IMR-90 (cell line): ENCODE measurements at regions not wholly inside any gene's neighbourhood (a gene's known extent, or its start where the extent isn't known, plus 50 kb on each side); places are given as distances from the start of the nearest gene placed in this dataset.

ENCODE experiments used
- ATAC-seq: fragments of 200-7000 bp; cut with Tn5 transposase; 2 replicates; pipeline ENCODE4 v1.9.1; 2020; ENCODE audit warnings: low read depth, mild to moderate bottlenecking, moderate library complexity
- BruUV-seq: library from RNA; stranded (reverse); fragments of 400-500 nt; replicated peaks from 2 replicates; lab custom pipeline; 2021; lab: Mats Ljungman, UMichigan
- CTCF ChIA-PET: fragments of 300-600 bp; formaldehyde crosslinking; extraction: SDS; loops from one replicate; lab custom pipeline; 2021; ENCODE audit warnings: antibody characterized with exemption; lab: Yijun Ruan, JAX
- POLR2A ChIA-PET: fragments of 300-600 bp; sonication (Branson Sonifier 250); formaldehyde crosslinking; loops from one replicate; lab custom pipeline; 2022; ENCODE audit warnings: antibody characterized with exemption; ENCODE audit not compliant: unreplicated experiment; lab: Charles Lee
- DNase-seq: peaks from one replicate; pipeline ENCODE4 v3.0.0; 2013
- H2AFZ ChIP-seq: replicated peaks from 2 replicates; pipeline ENCODE3; 2013; ENCODE audit warnings: low read length, mild to moderate bottlenecking; ENCODE audit not compliant: poor library complexity
- H2AK5ac ChIP-seq: 2 replicates; pipeline ENCODE4 v1.6.1; 2013; ENCODE audit warnings: low read depth, low read length, inconsistent platforms
- H2AK9ac ChIP-seq: replicated peaks from 2 replicates; pipeline ENCODE3; 2013; ENCODE audit warnings: mild to moderate bottlenecking, low read depth, low read length, moderate library complexity; ENCODE audit not compliant: poor library complexity
- H2BK120ac ChIP-seq: 2 replicates; pipeline ENCODE4 v1.6.1; 2013; ENCODE audit warnings: low read depth, low read length, inconsistent platforms
- H2BK15ac ChIP-seq: 3 replicates; pipeline ENCODE4 v1.6.1; 2013; ENCODE audit warnings: low read depth, low read length, inconsistent platforms
- H2BK20ac ChIP-seq: 2 replicates; pipeline ENCODE4 v1.6.1; 2013; ENCODE audit warnings: low read depth, mild to moderate bottlenecking, inconsistent platforms, low read length, moderate library complexity
- H2BK5ac ChIP-seq: 2 replicates; pipeline ENCODE4 v1.6.1; 2013; ENCODE audit warnings: mild to moderate bottlenecking, low read depth, low read length, inconsistent platforms; ENCODE audit not compliant: poor library complexity, severe bottlenecking
- H3K14ac ChIP-seq: replicated peaks from 2 replicates; pipeline ENCODE4 v1.6.1; 2013; ENCODE audit warnings: low read depth, low read length, inconsistent platforms
- H3K18ac ChIP-seq: 2 replicates; pipeline ENCODE4 v1.6.1; 2013; ENCODE audit warnings: low read depth, low read length, control low read depth
- H3K23ac ChIP-seq: 2 replicates; pipeline ENCODE4 v1.6.1; 2013; ENCODE audit warnings: low read depth, low read length, inconsistent platforms
- H3K27ac ChIP-seq: 2 replicates; pipeline ENCODE4 v1.5.1; 2013; ENCODE audit warnings: mild to moderate bottlenecking, control low read depth, low read length; ENCODE audit not compliant: insufficient read depth
- H3K27me3 ChIP-seq: 2 replicates; pipeline ENCODE4 v1.6.1; 2013; ENCODE audit warnings: low read length; ENCODE audit not compliant: control insufficient read depth, insufficient read depth
- H3K36me3 ChIP-seq: 2 replicates; pipeline ENCODE4 v1.6.1; 2013; ENCODE audit warnings: low read length, mixed read lengths; ENCODE audit not compliant: control insufficient read depth, insufficient read depth
- H3K4ac ChIP-seq: 2 replicates; pipeline ENCODE4 v1.6.1; 2013; ENCODE audit warnings: low read depth, low read length, inconsistent platforms
- H3K4me1 ChIP-seq: 2 replicates; pipeline ENCODE4 v1.6.1; 2013; ENCODE audit warnings: low read length, mixed read lengths; ENCODE audit not compliant: control insufficient read depth, insufficient read depth
- H3K4me2 ChIP-seq: 2 replicates; pipeline ENCODE4 v1.6.1; 2013; ENCODE audit warnings: low read depth, mild to moderate bottlenecking, control low read depth, low read length, moderate library complexity
- H3K4me3 ChIP-seq: 2 replicates; pipeline ENCODE4 v1.5.1; 2013; ENCODE audit warnings: low read depth, mild to moderate bottlenecking, control low read depth, low read length, moderate library complexity; ENCODE audit not compliant: insufficient read depth
- H3K56ac ChIP-seq: 2 replicates; pipeline ENCODE4 v1.6.1; 2013; ENCODE audit warnings: low read length, inconsistent platforms; ENCODE audit not compliant: insufficient read depth; ENCODE audit errors: extremely low read depth
- H3K79me1 ChIP-seq, 2 experiments: 2 replicates each; pipeline ENCODE4 v1.6.1; 2013; ENCODE audit warnings: low read length in 2 of 2, inconsistent platforms in 1 of 2, low read depth in 1 of 2
- H3K9ac ChIP-seq: 2 replicates; pipeline ENCODE4 v1.6.1; 2013; ENCODE audit warnings: low read depth, low read length, control low read depth
- H3K9me1 ChIP-seq: 2 replicates; pipeline ENCODE4 v1.6.1; 2013; ENCODE audit warnings: low read length, inconsistent platforms; ENCODE audit not compliant: insufficient read depth
- H3K9me3 ChIP-seq: 2 replicates; pipeline ENCODE4 v1.6.1; 2013; ENCODE audit warnings: low read length; ENCODE audit not compliant: control insufficient read depth, insufficient read depth
- H4K20me1 ChIP-seq: 2 replicates; pipeline ENCODE4 v1.6.1; 2013; ENCODE audit warnings: low read length, inconsistent platforms; ENCODE audit not compliant: insufficient read depth
- H4K5ac ChIP-seq: 2 replicates; pipeline ENCODE4 v1.6.1; 2013; ENCODE audit warnings: mild to moderate bottlenecking, low read depth, low read length, control low read depth
- H4K8ac ChIP-seq, 2 experiments: 2 replicates each; pipeline ENCODE4 v1.6.1; 2013; ENCODE audit warnings: low read depth in 2 of 2, low read length in 2 of 2, control low read depth in 1 of 2, inconsistent platforms in 1 of 2
- H4K91ac ChIP-seq: 2 replicates; pipeline ENCODE4 v1.6.1; 2013; ENCODE audit warnings: low read depth, low read length, inconsistent platforms; ENCODE audit not compliant: insufficient read depth
- BHLHE40 ChIP-seq: fragments of 150-350 bp; IDR thresholded peaks from 2 replicates; pipeline ENCODE4 v1.6.1; 2016; ENCODE audit warnings: mild to moderate bottlenecking, low read depth, low read length
- CEBPB ChIP-seq: IDR thresholded peaks from 2 replicates; pipeline ENCODE4 v1.6.1; 2012; ENCODE audit warnings: low read depth, low read length, improper control_type of control experiment
- CHD1 ChIP-seq: IDR thresholded peaks from 2 replicates; pipeline ENCODE4 v1.6.1; 2012; ENCODE audit warnings: low read depth, low read length, improper control_type of control experiment
- FOS ChIP-seq: fragments of 150-350 bp; IDR thresholded peaks from 2 replicates; pipeline ENCODE4 v1.6.1; 2016; ENCODE audit warnings: low read depth, low read length
- MAFK ChIP-seq: IDR thresholded peaks from 2 replicates; pipeline ENCODE4 v1.6.1; 2012; ENCODE audit warnings: low read depth, low read length, improper control_type of control experiment
- MAZ ChIP-seq: IDR thresholded peaks from 2 replicates; pipeline ENCODE4 v1.6.1; 2012; ENCODE audit warnings: low read depth, mild to moderate bottlenecking, low read length, improper control_type of control experiment, moderate library complexity, borderline replicate concordance
- MXI1 ChIP-seq: IDR thresholded peaks from 2 replicates; pipeline ENCODE4 v1.6.1; 2012; ENCODE audit warnings: low read depth, mild to moderate bottlenecking, low read length, moderate library complexity, borderline replicate concordance
- NFE2L2 ChIP-seq: fragments of 150-350 bp; IDR thresholded peaks from 2 replicates; pipeline ENCODE4 v1.6.1; 2016; ENCODE audit warnings: low read depth, mild to moderate bottlenecking, low read length
- POLR2A ChIP-seq: IDR thresholded peaks from 2 replicates; pipeline ENCODE4 v1.6.1; 2012; ENCODE audit warnings: mild to moderate bottlenecking, low read depth, low read length
- RAD21 ChIP-seq: IDR thresholded peaks from 2 replicates; pipeline ENCODE4 v1.6.1; 2012; ENCODE audit warnings: low read length, improper control_type of control experiment
- RCOR1 ChIP-seq: IDR thresholded peaks from 2 replicates; pipeline ENCODE4 v1.6.1; 2012; ENCODE audit warnings: mild to moderate bottlenecking, low read length, improper control_type of control experiment; ENCODE audit not compliant: insufficient replicate concordance
- RFX5 ChIP-seq: IDR thresholded peaks from 2 replicates; pipeline ENCODE4 v1.8.0; 2012; ENCODE audit warnings: low read depth, mild to moderate bottlenecking, low read length, moderate library complexity
- SMC3 ChIP-seq: fragments of 150-350 bp; IDR thresholded peaks from 2 replicates; pipeline ENCODE4 v1.6.1; 2016; ENCODE audit warnings: low read depth, mild to moderate bottlenecking, antibody characterized with exemption, low read length, moderate library complexity
- WGBS, 2 experiments: methylation state at CpG; one replicate each; pipeline versions ENCODE4 v1.1.5 to v1.1.7; 2013; ENCODE audit warnings: missing lambda C conversion rate in 2 of 2; ENCODE audit not compliant: insufficient read length in 1 of 2; ENCODE audit errors: extremely low coverage in 2 of 2; 5-methylcytosine and 5-hydroxymethylcytosine counted together
- dilution Hi-C: fragments of 300-500 bp; cut with HindIII; formaldehyde crosslinking; loops from one replicate; pipeline ENCODE4 v1.14.3; 2018; ENCODE audit warnings: low sequenced_read_pairs; ENCODE audit not compliant: unreplicated experiment
- in situ Hi-C: fragments of 300-500 bp; cut with MboI; formaldehyde crosslinking; loops from 3 replicates; pipeline ENCODE4 v1.14.3; 2019; ENCODE audit warnings: low sequenced_read_pairs, inconsistent platforms, mixed read lengths
- intact Hi-C: fragments of 100-400 bp; cut with micrococcal nuclease; formaldehyde crosslinking; loops from 2 replicates; pipeline ENCODE4 v1.10.0; 2022
- TF ChIP-seq, protein P1 (sequence below): conservative IDR thresholded peaks from 2 replicates; pipeline ENCODE4 v1.5.1; 2012; ENCODE audit warnings: mild to moderate bottlenecking, low read depth, low read length, improper control_type of control experiment
- TF ChIP-seq, protein P2 (sequence below): fragments of 150-350 bp; IDR thresholded peaks from 2 replicates; pipeline ENCODE4 v1.6.1; 2016; ENCODE audit warnings: low read depth, mild to moderate bottlenecking, low read length, moderate library complexity, borderline replicate concordance
- TF ChIP-seq, protein P3 (sequence below): fragments of 150-350 bp; IDR thresholded peaks from 2 replicates; pipeline ENCODE4 v1.6.1; 2017; ENCODE audit warnings: mild to moderate bottlenecking, antibody characterized with exemption, low read length, low read depth

DNA sequence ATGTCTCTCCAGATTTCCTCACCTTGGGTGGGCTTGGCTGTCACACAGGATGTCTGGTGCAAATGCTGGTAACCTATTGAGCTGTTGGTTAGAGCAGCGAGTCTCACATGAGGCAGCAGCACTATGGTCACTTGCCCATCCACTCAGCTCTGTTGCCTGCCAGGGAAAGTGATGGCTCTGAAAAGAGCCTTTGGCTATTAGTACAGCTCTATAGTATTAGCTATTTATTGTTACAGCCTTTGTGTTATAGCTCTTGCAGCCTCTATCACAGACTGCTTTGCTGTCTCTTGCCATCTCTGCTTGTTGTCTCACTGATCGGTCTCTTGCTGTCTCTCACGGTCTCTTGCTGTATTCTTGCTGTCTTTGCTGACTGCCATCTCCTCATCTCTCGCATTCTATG lies 114.3 kb downstream of the MFSD1 start:
- dilution Hi-C loops (no loop called here), intact Hi-C loops (no loop called here), in situ Hi-C loops (no loop called here)
- Histone ChIP-seq H2AK9ac (no peak overlapping the region), H3K36me3 (no peaks in the 10 kb centered on the region), H2AFZ (no peak overlapping the region), H3K27me3 (no peaks in the 10 kb centered on the region), H3K4me2 (no peak overlapping the region), H2BK120ac (no peak overlapping the region), H4K20me1 (no peaks in the 10 kb centered on the region), H3K79me1 (no peaks in the 10 kb centered on the region), H3K56ac (no peak overlapping the region), H3K4me1 (no peaks in the 10 kb centered on the region), H3K4ac (no peak overlapping the region), H2AK5ac (no peak overlapping the region), H3K14ac (no peak overlapping the region), H4K5ac (no peak overlapping the region), H4K91ac (no peak overlapping the region), H3K9me1 (no peaks in the 10 kb centered on the region), H4K8ac (no peak overlapping the region), H2BK15ac (no peak overlapping the region), H3K18ac (no peak overlapping the region), H3K9me3 (no peaks in the 10 kb centered on the region), H3K23ac (no peak overlapping the region), H2BK20ac (no peak overlapping the region), H3K27ac (no peak overlapping the region), H3K9ac (no peak overlapping the region), H3K4me3 (no peak overlapping the region), H2BK5ac (no peak overlapping the region)
- no peak for TF ChIP-seq CHD1
- TF ChIP-seq POLR2A, result no peak
- TF ChIP-seq NFE2L2, result no peak
- TF ChIP-seq SMC3, result no peak
- no peak for TF ChIP-seq MAFK
- no peak for TF ChIP-seq CEBPB
- TF ChIP-seq RFX5, result no peak
- TF ChIP-seq, protein P1, sequence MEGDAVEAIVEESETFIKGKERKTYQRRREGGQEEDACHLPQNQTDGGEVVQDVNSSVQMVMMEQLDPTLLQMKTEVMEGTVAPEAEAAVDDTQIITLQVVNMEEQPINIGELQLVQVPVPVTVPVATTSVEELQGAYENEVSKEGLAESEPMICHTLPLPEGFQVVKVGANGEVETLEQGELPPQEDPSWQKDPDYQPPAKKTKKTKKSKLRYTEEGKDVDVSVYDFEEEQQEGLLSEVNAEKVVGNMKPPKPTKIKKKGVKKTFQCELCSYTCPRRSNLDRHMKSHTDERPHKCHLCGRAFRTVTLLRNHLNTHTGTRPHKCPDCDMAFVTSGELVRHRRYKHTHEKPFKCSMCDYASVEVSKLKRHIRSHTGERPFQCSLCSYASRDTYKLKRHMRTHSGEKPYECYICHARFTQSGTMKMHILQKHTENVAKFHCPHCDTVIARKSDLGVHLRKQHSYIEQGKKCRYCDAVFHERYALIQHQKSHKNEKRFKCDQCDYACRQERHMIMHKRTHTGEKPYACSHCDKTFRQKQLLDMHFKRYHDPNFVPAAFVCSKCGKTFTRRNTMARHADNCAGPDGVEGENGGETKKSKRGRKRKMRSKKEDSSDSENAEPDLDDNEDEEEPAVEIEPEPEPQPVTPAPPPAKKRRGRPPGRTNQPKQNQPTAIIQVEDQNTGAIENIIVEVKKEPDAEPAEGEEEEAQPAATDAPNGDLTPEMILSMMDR, result no peak
- no peak for TF ChIP-seq BHLHE40
- TF ChIP-seq MAZ, result no peak
- no peak for TF ChIP-seq FOS
- TF ChIP-seq, protein P2, sequence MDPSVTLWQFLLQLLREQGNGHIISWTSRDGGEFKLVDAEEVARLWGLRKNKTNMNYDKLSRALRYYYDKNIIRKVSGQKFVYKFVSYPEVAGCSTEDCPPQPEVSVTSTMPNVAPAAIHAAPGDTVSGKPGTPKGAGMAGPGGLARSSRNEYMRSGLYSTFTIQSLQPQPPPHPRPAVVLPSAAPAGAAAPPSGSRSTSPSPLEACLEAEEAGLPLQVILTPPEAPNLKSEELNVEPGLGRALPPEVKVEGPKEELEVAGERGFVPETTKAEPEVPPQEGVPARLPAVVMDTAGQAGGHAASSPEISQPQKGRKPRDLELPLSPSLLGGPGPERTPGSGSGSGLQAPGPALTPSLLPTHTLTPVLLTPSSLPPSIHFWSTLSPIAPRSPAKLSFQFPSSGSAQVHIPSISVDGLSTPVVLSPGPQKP, result no peak
- TF ChIP-seq RCOR1, result no peak
- no peak for TF ChIP-seq RAD21
- TF ChIP-seq MXI1, result no peak
- TF ChIP-seq, protein P3, sequence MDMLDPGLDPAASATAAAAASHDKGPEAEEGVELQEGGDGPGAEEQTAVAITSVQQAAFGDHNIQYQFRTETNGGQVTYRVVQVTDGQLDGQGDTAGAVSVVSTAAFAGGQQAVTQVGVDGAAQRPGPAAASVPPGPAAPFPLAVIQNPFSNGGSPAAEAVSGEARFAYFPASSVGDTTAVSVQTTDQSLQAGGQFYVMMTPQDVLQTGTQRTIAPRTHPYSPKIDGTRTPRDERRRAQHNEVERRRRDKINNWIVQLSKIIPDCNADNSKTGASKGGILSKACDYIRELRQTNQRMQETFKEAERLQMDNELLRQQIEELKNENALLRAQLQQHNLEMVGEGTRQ, result no peak
- 63% methylated on average over 2 of the region's 4 CpGs; no CpG with 5 or more reads in 1 of the 2 experiments for WGBS, 2 experiments
- CTCF ChIA-PET, result no interaction called here
- no TSS peak for BruUV-seq
- DNase-seq (no peak), ATAC-seq (no peak)
- POLR2A ChIA-PET, result no interaction called here
